GM12892 (cell line): ENCODE measurements at regions not wholly inside any gene's neighbourhood (a gene's known extent, or its start where the extent isn't known, plus 50 kb on each side); places are given as distances from the start of the nearest gene placed in this dataset.
A peak's percentile ranks its signal among the peaks of the same experiment; 100 is the strongest.

ENCODE experiments used
- DNase-seq: peaks from one replicate; pipeline ENCODE4 v3.0.0; 2011; ENCODE audit not compliant: insufficient read length
- FAIRE-seq: peaks from 2 replicates; lab custom pipeline; 2011; peaks lifted over from hg19 to GRCh38; lab: Jason Lieb, UNC
- POLR2A ChIP-seq: IDR thresholded peaks from 2 replicates; pipeline ENCODE4 v1.6.1; 2011; ENCODE audit warnings: low read depth, low read length, control low read depth
- POLR2AphosphoS5 ChIP-seq: IDR thresholded peaks from 2 replicates; pipeline ENCODE4 v1.6.1; 2011; ENCODE audit warnings: low read depth, low read length, control low read depth
- TAF1 ChIP-seq: IDR thresholded peaks from 2 replicates; pipeline ENCODE4 v1.6.1; 2011; ENCODE audit warnings: low read depth, mild to moderate bottlenecking, control low read depth, low read length, borderline replicate concordance

DNA sequence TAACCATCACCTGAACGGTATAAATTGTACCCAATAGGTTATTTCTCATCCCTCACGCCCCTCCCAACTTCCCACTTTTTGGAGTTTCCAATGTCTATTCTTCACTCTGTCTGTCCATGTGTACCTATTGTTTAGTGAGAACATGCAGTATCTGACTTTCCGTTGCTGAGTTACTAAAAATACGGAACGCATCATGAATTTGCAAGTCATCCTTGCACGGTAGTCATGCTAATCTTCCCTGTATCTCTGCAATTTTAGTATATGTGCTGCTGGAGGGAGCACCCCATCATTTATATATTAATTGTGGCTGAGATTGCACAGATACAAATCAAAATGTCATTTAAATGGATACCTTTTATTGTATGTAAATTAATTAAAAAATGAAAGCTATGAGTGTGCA is 75.7 kb upstream of the SFMBT2 start:
- no peak for TF ChIP-seq POLR2AphosphoS5
- TF ChIP-seq POLR2A: no peak
- no peak for TF ChIP-seq TAF1
- FAIRE-seq (no peak), DNase-seq (no peak)

DNA sequence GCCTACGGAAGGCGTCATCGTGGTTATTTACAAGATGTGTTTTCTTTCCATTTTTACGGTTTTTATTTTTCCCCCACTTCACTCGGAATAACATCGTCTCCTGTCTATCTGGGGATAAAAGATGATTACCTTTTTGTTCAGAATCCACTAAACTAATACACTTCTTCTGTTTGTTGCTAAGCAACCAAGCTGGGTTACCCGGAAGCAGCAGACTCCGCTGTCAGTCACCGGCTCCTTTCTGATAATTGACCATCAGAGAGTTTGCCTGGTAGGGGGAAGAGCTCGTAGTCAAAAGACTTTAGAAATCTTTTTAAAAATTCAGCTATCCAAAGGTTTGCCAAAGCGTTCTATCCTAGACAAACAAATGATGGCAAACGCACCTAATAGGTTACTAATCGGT is 75.0 kb upstream of the SFMBT2 start:
- no peak for TF ChIP-seq POLR2AphosphoS5
- TF ChIP-seq TAF1: no peak
- TF ChIP-seq POLR2A: no peak
- FAIRE-seq: no peak

DNA sequence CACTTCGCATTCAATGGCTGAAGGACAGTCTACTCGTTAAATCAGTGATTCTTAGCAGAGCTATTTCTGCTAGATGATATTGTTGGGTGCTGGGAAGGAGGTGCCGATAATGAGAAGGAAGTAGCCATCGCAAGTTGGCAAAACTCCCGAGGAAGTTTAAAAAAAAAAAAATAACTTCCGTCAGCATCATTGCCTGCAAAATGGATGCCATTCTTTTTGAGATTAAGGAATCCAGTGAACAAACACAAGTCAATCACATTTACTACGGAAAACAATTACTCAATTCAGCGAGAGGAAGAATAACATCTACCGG is 74.4 kb upstream of the SFMBT2 start:
- TF ChIP-seq TAF1 (no peak), POLR2A (no peak; the same call in 1 of the 2 replicates), POLR2AphosphoS5 (no peak)
- no peak for FAIRE-seq
- DNase-seq: no peak

More for the DNA sequence above, 75.0 kb upstream of the SFMBT2 start:
- no peak for DNase-seq

DNA sequence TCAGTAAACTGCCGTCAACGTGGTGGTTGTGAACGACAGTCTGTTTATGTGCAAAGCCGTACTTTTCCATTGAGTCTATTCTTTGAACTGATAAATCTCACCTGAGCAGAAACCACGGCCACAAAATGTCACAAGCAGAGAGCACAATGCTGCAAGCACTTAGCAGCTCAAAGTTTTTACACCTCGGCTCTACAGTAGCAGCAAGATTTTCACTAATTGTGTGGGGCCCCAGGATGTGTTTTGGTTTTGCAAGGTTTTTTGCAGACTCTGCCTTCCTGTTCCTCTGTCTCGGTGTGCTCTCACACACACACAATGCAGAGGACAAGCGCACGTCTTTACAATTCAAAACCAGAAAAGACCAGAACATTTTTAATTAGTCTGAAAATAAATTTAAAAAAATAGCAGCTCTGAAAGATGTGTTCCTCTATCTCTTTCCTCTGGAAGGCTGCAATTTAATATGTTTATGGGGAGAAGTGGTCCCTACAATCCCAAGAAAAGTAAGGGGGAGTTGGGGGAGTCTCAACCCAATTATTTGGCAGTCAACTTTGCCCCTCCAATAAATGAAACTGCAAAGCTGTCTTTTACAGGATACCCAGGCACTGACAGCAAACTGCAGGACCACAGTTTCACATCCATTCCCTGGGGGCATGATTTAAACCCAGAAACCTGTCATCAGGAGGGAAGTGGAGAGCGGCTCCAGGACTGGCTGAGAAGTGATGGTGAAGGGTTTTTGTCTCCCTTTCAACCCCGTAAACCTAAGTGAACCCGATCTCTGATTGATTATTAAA is 73.8 kb upstream of the SFMBT2 start:
- TF ChIP-seq POLR2AphosphoS5: no peak
- TF ChIP-seq TAF1: no peak
- no peak for TF ChIP-seq POLR2A
- FAIRE-seq (peak; percentile 94), DNase-seq (no peak)

DNA sequence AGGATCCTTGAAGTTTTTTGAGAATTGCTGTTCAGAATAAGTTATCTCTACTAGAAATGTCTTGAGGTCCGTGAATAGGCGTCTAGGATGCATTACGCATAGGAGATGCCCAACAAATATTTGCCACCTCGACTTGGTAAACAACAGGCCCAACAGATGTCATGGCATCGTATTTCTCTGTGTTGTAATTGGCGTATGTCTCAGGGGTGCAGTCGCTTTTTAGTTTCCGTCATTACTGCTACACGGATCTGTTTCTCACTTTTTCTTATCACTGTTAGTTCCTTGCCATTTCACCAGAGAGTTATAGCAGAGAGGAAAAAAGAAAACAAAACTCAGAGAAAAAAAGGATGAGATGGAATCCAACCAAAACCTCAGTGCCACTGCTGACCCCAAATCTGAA is 73.0 kb upstream of the SFMBT2 start:
- no peak for DNase-seq
- no peak for TF ChIP-seq POLR2A
- TF ChIP-seq TAF1: no peak
- no peak for TF ChIP-seq POLR2AphosphoS5
- FAIRE-seq: no peak

DNA sequence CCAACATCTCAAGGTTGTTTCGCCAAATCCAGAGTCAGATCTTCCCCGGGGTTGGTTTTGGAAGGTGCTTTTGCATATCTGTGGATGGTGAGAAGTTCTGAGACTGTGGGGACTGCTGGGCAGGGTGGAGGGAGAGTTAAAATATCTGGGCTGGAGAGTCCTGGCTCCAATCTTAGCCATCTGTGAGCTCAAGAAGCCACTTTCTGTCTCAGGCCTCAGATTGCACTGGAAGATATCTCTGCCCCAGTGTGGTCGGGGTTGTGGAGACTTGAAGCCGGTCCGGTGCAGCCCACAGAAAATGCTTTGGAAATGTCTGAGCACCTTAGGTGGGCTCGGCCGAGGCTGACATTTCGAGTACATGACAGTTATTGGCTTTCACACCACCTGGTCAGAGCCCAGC is 72.2 kb upstream of the SFMBT2 start:
- peak; percentile 64 for FAIRE-seq
- no peak for DNase-seq
- TF ChIP-seq TAF1 (no peak), POLR2AphosphoS5 (no peak), POLR2A (no peak)

DNA sequence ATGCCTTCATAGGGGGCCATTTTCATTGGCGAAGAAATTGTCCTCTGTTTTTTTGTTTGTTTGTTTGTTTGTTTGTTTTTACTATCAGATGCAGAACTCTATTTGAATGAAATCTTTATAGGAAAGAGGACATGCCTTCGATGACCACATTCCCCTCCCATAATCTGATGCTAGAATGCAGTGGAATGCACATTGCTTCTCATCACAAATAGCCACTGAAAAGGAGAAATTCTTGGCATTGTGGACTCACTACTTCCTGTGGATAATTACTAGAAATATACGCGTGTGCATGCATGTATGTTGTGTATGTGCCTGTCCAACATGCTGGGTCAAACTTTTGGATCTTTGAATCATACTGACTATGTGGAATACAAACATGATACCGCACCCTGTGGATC is 70.5 kb upstream of the SFMBT2 start:
- FAIRE-seq (no peak), DNase-seq (no peak)
- no peak for TF ChIP-seq POLR2AphosphoS5
- no peak for TF ChIP-seq TAF1
- no peak for TF ChIP-seq POLR2A

DNA sequence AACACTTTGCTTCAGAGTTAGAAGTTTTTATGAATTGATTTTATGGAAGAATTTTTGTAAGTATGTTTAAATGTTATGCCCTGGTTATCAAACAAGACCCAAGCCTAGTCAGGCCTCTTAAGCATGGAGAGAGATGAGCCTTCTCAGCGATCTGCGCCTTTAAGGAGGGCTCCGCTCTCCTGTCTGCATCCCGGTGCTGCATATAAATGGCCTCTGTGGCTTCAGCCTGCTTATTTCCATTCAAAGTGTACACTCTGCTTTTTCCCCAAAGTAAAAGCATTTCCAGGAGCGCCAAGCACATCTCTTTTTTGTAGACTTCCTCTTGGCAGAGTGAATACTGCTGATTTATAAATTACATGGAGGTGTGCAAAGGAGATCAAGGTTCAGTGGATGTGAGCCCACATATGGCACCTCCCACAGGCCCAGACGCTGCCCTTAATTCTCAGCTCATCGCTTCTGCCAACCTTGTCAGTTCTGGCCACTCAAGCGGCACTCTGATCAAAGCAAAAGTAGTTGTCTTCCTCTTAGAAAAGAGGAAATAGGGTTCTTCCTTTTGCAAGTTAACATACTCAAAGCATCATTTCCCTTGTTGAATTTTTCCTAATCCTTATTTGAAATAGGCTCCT is 70.0 kb upstream of the SFMBT2 start:
- FAIRE-seq (no peak), DNase-seq (no peak)
- no peak for TF ChIP-seq POLR2A
- TF ChIP-seq TAF1: no peak
- no peak for TF ChIP-seq POLR2AphosphoS5

DNA sequence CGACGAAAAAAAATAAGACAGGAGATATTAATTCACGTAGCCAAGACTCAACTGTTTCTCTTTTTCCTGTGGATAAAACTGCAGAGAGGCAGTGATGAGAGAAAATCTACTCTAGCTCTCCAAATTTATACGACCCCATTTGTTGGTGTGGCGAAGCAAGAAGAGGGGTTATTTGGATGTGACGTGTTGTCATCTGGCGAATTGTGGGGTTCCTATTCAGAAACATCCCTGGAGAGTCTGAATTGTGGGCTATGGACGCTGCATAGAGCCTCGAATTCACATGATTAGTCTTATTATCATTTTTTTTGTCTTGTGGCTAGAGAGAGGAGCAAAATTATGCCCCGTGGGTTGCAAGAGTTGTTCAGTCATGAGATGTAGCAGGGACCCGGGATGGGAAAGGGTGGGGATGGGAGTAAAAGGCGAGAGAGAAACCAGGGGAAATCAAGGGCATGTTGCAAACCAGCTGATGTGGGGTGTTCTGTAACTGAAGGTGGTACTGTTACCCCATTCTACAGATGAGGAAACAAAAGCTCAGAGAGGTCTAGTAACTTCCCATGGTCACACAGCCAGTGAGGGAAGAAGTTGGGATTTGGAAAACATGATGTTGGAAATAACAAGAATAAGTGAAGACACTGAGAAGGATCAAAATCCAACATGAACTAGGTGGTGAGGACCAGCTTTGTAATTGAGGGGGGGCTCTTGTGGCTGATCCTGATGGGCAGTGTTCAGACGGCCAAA is 69.2 kb upstream of the SFMBT2 start:
- DNase-seq (no peak), FAIRE-seq (no peak)
- no peak for TF ChIP-seq POLR2A
- no peak for TF ChIP-seq POLR2AphosphoS5
- no peak for TF ChIP-seq TAF1

DNA sequence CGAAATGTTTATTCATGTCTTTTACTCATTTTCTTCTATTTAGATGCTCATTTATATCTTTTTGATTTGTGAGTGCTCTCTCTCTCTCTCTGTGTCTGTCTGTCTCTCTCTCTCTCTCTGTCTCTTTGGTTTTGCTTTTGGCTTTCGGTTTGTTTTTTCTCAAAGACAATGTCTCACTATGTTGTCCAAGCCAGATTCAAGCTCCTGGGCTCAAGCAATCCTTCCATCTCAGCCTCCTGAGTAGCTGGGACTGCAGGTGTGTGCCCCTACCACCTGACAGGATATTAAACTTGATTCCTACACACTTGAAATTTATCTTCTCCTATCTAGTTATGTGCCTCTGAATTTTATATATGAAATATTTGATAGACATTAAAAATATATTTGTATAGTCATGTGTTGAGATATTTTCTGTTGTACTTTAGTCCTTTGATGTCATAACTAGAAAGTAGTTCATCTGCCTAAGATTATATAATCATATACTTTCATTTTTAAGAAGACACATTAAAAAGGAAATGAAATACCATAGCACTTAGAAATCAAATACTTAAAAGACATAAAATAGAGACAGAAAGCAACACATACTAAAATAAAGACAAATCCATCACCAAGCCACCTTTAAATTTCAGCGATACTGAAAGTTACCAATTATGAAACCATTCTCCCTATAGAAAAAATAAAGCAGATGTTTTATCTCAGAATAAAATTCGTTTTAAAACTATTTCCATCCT is 68.1 kb upstream of the SFMBT2 start:
- TF ChIP-seq POLR2AphosphoS5: no peak
- no peak for TF ChIP-seq TAF1
- no peak for TF ChIP-seq POLR2A
- FAIRE-seq (peak; percentile 9), DNase-seq (no peak)
